ENCODE measurements at regions not wholly inside any gene's neighbourhood (a gene's known extent, or its start where the extent isn't known, plus 50 kb on each side); places are given as distances from the start of the nearest gene placed in this dataset.

GRCh38 chr14:34372786-34373185, 89.3 kb downstream of the SPTSSA start:
- H3K27ac ChIP-seq (ENCODE audit: low read depth, low read length), result no peak overlapping the region
- H3K27me3 ChIP-seq (ENCODE audit: insufficient read depth, low read length), result no peaks in the 10 kb centered on the region
- H3K4me1 ChIP-seq (ENCODE audit: control insufficient read depth in 1 of 2, insufficient read depth in 2 of 2, low read length in 2 of 2), result peaks cover 2 to 11% of the 10 kb centered on the region in 2 experiments; a peak in 3 of 4 replicates
- no peak overlapping the region for H3K4me3 ChIP-seq (replicated peaks in 1 of 2; ENCODE audit: low read depth in 1 of 2, low read length in 2 of 2)
- H2AFZ ChIP-seq (ENCODE audit: low read depth, low read length, poor library complexity, severe bottlenecking), result no peak overlapping the region
- intact Hi-C loops (cut with micrococcal nuclease), result no loop called here
- ATAC-seq (no peak), DNase-seq (ENCODE audit: low read depth, low spot score) (no peak)
- no peak overlapping the region for H3K9ac ChIP-seq (ENCODE audit: low read length)
- H3K36me3 ChIP-seq (ENCODE audit: control insufficient read depth in 1 of 2, insufficient read depth in 2 of 2, low read length in 2 of 2), result no peaks in the 10 kb centered on the region
- no peak overlapping the region for H3K4me2 ChIP-seq (ENCODE audit: low read length)
- POLR2A ChIA-PET, result no interaction called here
- H4K20me1 ChIP-seq (ENCODE audit: insufficient read depth), result no peaks in the 10 kb centered on the region
- TF ChIP-seq SP1 (IDR thresholded peaks at IDR 0.05; ENCODE audit: low read depth) (no peak), JUND (IDR thresholded peaks at IDR 0.05) (no peak), ATF3 (IDR thresholded peaks at IDR 0.05) (no peak), POLR2A (IDR thresholded peaks at IDR 0.05; ENCODE audit: borderline replicate concordance, extremely low read depth, insufficient read depth, insufficient read length) (no peak), TCF7L2 (IDR thresholded peaks at IDR 0.05; ENCODE audit: borderline replicate concordance, extremely low read depth, insufficient read depth, insufficient read length) (no peak), CEBPB (IDR thresholded peaks at IDR 0.05; ENCODE audit: low read depth) (no peak), YY1 (IDR thresholded peaks at IDR 0.05; ENCODE audit: extremely low read depth, insufficient replicate concordance, low read depth, low read length) (no peak)
- RAD21 ChIA-PET (ENCODE audit: low non-redundant PET in 1 of 2, low total read pairs in 2 of 2, uncharacterized antibody in 2 of 2, unreplicated experiment in 2 of 2), result no interaction called here
- CTCF ChIA-PET, result no interaction called here
- no peaks in the 10 kb centered on the region for H3K79me2 ChIP-seq (ENCODE audit: insufficient read depth, low read length)
- H3K9me3 ChIP-seq (ENCODE audit: control insufficient read depth in 1 of 2, insufficient read depth in 1 of 2, low read depth in 1 of 2, low read length in 2 of 2), result no peaks in the 10 kb centered on the region
- H3K9me2 ChIP-seq (ENCODE audit: insufficient read depth), result no peaks in the 10 kb centered on the region
- no TSS peak for BruUV-seq (replicated peaks)

GRCh38 chr14:34369648-34370030, 92.4 kb downstream of the SPTSSA start:
- ChIA-PET CTCF (no interaction called here), POLR2A (no interaction called here), RAD21 (ENCODE audit: low non-redundant PET in 1 of 2, low total read pairs in 2 of 2, uncharacterized antibody in 2 of 2, unreplicated experiment in 2 of 2) (no interaction called here)
- Histone ChIP-seq H3K9ac (ENCODE audit: low read length) (no peak overlapping the region), H3K4me3 (replicated peaks in 1 of 2; ENCODE audit: low read depth in 1 of 2, low read length in 2 of 2) (no peak overlapping the region), H3K27me3 (ENCODE audit: insufficient read depth, low read length) (no peaks in the 10 kb centered on the region), H3K9me3 (ENCODE audit: control insufficient read depth in 1 of 2, insufficient read depth in 1 of 2, low read depth in 1 of 2, low read length in 2 of 2) (no peaks in the 10 kb centered on the region), H3K27ac (ENCODE audit: low read depth, low read length) (no peak overlapping the region), H4K20me1 (ENCODE audit: insufficient read depth) (no peaks in the 10 kb centered on the region), H3K79me2 (ENCODE audit: insufficient read depth, low read length) (no peaks in the 10 kb centered on the region), H3K4me1 (ENCODE audit: control insufficient read depth in 1 of 2, insufficient read depth in 2 of 2, low read length in 2 of 2) (peaks cover 0 to 1% of the 10 kb centered on the region in 2 experiments; a peak in 1 of 4 replicates), H2AFZ (ENCODE audit: low read depth, low read length, poor library complexity, severe bottlenecking) (no peak overlapping the region), H3K36me3 (ENCODE audit: control insufficient read depth in 1 of 2, insufficient read depth in 2 of 2, low read length in 2 of 2) (no peaks in the 10 kb centered on the region), H3K4me2 (ENCODE audit: low read length) (no peak overlapping the region), H3K9me2 (ENCODE audit: insufficient read depth) (no peaks in the 10 kb centered on the region)
- no peak for DNase-seq (ENCODE audit: low read depth, low spot score)
- intact Hi-C loops (cut with micrococcal nuclease), result loop anchor here (1.0 kb wide), 1 partner anchor 21 kb away; no protein-coding TSS in a partner anchor
- no peak for ATAC-seq
- no TSS peak for BruUV-seq (replicated peaks)
- TF ChIP-seq EZH2phosphoT487 (IDR thresholded peaks at IDR 0.05; ENCODE audit: borderline replicate concordance) (no peak), MAX (IDR thresholded peaks at IDR 0.05) (no peak), RAD21 (IDR thresholded peaks at IDR 0.05; ENCODE audit: low read depth) (no peak), JUND (IDR thresholded peaks at IDR 0.05) (no peak), POLR2AphosphoS5 (IDR thresholded peaks at IDR 0.05; ENCODE audit: low read depth, low read length) (no peak), EGR1 (IDR thresholded peaks at IDR 0.05; ENCODE audit: low read depth) (no peak)

Measured in HCT116 (cell line).